Loucy (cell line): ENCODE measurements at regions not wholly inside any gene's neighbourhood (a gene's known extent, or its start where the extent isn't known, plus 50 kb on each side); places are given as distances from the start of the nearest gene placed in this dataset.

ENCODE experiments used
- H2AFZ ChIP-seq: fragments of 200-600 bp; sonication (generic); 2 replicates; pipeline ENCODE4 v1.6.0; 2016; ENCODE audit warnings: antibody characterized with exemption, mild to moderate bottlenecking, low read length, moderate library complexity
- H3F3A ChIP-seq: fragments of 200-600 bp; 2 replicates; pipeline ENCODE4 v1.6.0; 2016; ENCODE audit warnings: antibody characterized with exemption, low read depth, mild to moderate bottlenecking
- H3K27me3 ChIP-seq: fragments of 200-600 bp; sonication (generic); 2 replicates; pipeline ENCODE4 v1.6.1; 2014; ENCODE audit warnings: low read length, mild to moderate bottlenecking; ENCODE audit not compliant: insufficient read depth, poor library complexity, severe bottlenecking
- H3K36me3 ChIP-seq: fragments of 200-600 bp; sonication (generic); 2 replicates; pipeline ENCODE4 v1.6.1; 2016; ENCODE audit warnings: low read length; ENCODE audit not compliant: insufficient read depth
- H3K4me1 ChIP-seq: fragments of 200-600 bp; sonication (generic); 2 replicates; pipeline ENCODE4 v1.5.1; 2014; ENCODE audit warnings: low read length, mild to moderate bottlenecking; ENCODE audit not compliant: insufficient read depth, poor library complexity, severe bottlenecking
- H3K4me2 ChIP-seq: fragments of 200-600 bp; sonication (generic); 2 replicates; pipeline ENCODE4 v1.6.0; 2014; ENCODE audit warnings: antibody characterized with exemption, low read length, low read depth, mild to moderate bottlenecking; ENCODE audit not compliant: poor library complexity, severe bottlenecking
- H3K4me3 ChIP-seq: fragments of 200-600 bp; sonication (generic); 2 replicates; pipeline ENCODE4 v1.5.1; 2014; ENCODE audit warnings: low read length, mild to moderate bottlenecking, mixed read lengths; ENCODE audit not compliant: poor library complexity, severe bottlenecking
- H3K79me2 ChIP-seq: fragments of 200-600 bp; sonication (generic); 2 replicates; pipeline ENCODE4 v1.6.1; 2014; ENCODE audit warnings: low read length; ENCODE audit not compliant: insufficient read depth
- H3K9ac ChIP-seq: fragments of 200-600 bp; sonication (generic); 2 replicates; pipeline ENCODE4 v1.6.0; 2014; ENCODE audit warnings: mild to moderate bottlenecking, low read depth, low read length, moderate library complexity; ENCODE audit not compliant: poor library complexity, severe bottlenecking
- H3K9me2 ChIP-seq: fragments of 200-600 bp; sonication (generic); replicated peaks from 2 replicates; pipeline ENCODE4 v1.6.1; 2016; ENCODE audit warnings: low read depth, low read length, mixed read lengths
- H3K9me3 ChIP-seq: fragments of 200-600 bp; sonication (generic); 2 replicates; pipeline ENCODE4 v1.6.1; 2014; ENCODE audit warnings: mild to moderate bottlenecking, antibody characterized with exemption, low read length, low read depth; ENCODE audit not compliant: insufficient read depth
- H4K20me1 ChIP-seq: fragments of 200-600 bp; sonication (generic); 2 replicates; pipeline ENCODE4 v1.6.0; 2014; ENCODE audit warnings: antibody characterized with exemption, low read length, mild to moderate bottlenecking; ENCODE audit not compliant: insufficient read depth, poor library complexity, severe bottlenecking
- EZH2phosphoT487 ChIP-seq: fragments of 200-600 bp; IDR thresholded peaks from 2 replicates; pipeline ENCODE4 v1.6.1; 2018; ENCODE audit warnings: antibody characterized with exemption, mild to moderate bottlenecking, moderate library complexity, borderline replicate concordance
- TF ChIP-seq, protein P1 (sequence below): fragments of 200-600 bp; sonication (generic); conservative IDR thresholded peaks from 2 replicates; pipeline ENCODE4 v1.5.1; 2014; ENCODE audit warnings: mild to moderate bottlenecking, antibody characterized with exemption, low read length

- Histone ChIP-seq H3K36me3 (no peaks in the 10 kb centered on the region), H4K20me1 (no peaks in the 10 kb centered on the region), H3K9ac (no peak overlapping the region), H3K4me2 (no peak overlapping the region), H3K4me1 (no peaks in the 10 kb centered on the region), H3F3A (no peaks in the 10 kb centered on the region), H3K79me2 (no peaks in the 10 kb centered on the region), H3K4me3 (no peak overlapping the region), H3K9me2 (no peaks in the 10 kb centered on the region), H3K27me3 (no peaks in the 10 kb centered on the region), H2AFZ (no peak overlapping the region), H3K9me3 (no peaks in the 10 kb centered on the region)
- TF ChIP-seq, protein P1, sequence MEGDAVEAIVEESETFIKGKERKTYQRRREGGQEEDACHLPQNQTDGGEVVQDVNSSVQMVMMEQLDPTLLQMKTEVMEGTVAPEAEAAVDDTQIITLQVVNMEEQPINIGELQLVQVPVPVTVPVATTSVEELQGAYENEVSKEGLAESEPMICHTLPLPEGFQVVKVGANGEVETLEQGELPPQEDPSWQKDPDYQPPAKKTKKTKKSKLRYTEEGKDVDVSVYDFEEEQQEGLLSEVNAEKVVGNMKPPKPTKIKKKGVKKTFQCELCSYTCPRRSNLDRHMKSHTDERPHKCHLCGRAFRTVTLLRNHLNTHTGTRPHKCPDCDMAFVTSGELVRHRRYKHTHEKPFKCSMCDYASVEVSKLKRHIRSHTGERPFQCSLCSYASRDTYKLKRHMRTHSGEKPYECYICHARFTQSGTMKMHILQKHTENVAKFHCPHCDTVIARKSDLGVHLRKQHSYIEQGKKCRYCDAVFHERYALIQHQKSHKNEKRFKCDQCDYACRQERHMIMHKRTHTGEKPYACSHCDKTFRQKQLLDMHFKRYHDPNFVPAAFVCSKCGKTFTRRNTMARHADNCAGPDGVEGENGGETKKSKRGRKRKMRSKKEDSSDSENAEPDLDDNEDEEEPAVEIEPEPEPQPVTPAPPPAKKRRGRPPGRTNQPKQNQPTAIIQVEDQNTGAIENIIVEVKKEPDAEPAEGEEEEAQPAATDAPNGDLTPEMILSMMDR = peak; percentile 54
- TF ChIP-seq EZH2phosphoT487 = no peak
Measured at GRCh38 chr20:9974324-9974723, 60.5 kb upstream of the ANKEF1 start.

- Histone ChIP-seq H3K36me3 (no peaks in the 10 kb centered on the region), H3K4me1 (no peaks in the 10 kb centered on the region), H3F3A (no peaks in the 10 kb centered on the region), H3K9ac (no peak overlapping the region), H4K20me1 (no peaks in the 10 kb centered on the region), H3K4me3 (no peak overlapping the region), H3K4me2 (no peak overlapping the region), H3K79me2 (no peaks in the 10 kb centered on the region), H3K9me2 (no peaks in the 10 kb centered on the region), H3K27me3 (no peaks in the 10 kb centered on the region), H2AFZ (0 out of 2 replicates have a peak overlapping the region, but pooled peaks have one; percentile 31), H3K9me3 (no peaks in the 10 kb centered on the region)
- TF ChIP-seq, protein P1 = no peak
- TF ChIP-seq EZH2phosphoT487 = no peak
Measured at GRCh38 chr20:9971746-9972145, 63.0 kb upstream of the ANKEF1 start.

DNA sequence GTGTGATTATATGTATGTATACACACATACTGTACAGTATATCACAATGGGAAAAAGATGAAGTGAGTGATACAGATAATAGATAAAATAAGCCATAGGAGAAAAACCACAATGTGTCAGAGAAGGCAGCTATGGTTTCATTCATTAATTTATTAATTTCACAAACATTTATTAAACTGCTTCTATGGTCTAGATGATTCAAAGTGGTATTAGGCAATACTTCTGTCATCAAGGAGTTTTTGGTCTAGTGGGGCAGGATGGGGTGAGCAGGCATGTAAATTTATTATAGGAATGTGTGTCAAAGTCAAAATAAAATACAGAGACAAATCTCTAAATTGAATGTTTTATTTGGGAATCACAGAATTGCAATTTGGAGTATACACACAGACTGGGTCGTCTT is 65.2 kb upstream of the ANKEF1 start:
- TF ChIP-seq, protein P1 = no peak
- TF ChIP-seq EZH2phosphoT487 = no peak
- Histone ChIP-seq H3K36me3 (no peaks in the 10 kb centered on the region), H3K27me3 (no peaks in the 10 kb centered on the region), H3F3A (no peaks in the 10 kb centered on the region), H2AFZ (no peak overlapping the region), H3K9me3 (no peaks in the 10 kb centered on the region), H3K79me2 (no peaks in the 10 kb centered on the region), H3K9ac (no peak overlapping the region), H3K4me2 (no peak overlapping the region), H4K20me1 (no peaks in the 10 kb centered on the region), H3K4me1 (no peaks in the 10 kb centered on the region), H3K9me2 (no peaks in the 10 kb centered on the region), H3K4me3 (no peak overlapping the region)
